K562 (cell line): ENCODE measurements at regions not wholly inside any gene's neighbourhood (a gene's known extent, or its start where the extent isn't known, plus 50 kb on each side); places are given as distances from the start of the nearest gene placed in this dataset.

ENCODE experiments used
- CTCF ChIP-seq, 3 experiments: IDR thresholded peaks in 2 of 3; conservative IDR thresholded peaks in 1 of 3; 2 replicates each; pipeline ENCODE4 v1.5.1; 2011 to 2012; ENCODE audit warnings: low read length in 3 of 3, mild to moderate bottlenecking in 3 of 3, control low read depth in 2 of 3, improper control_type of control experiment in 1 of 3, inconsistent platforms in 1 of 3, low read depth in 1 of 3, mixed read lengths in 1 of 3, moderate library complexity in 1 of 3; ENCODE audit not compliant: insufficient read depth in 2 of 3
- E2F8 ChIP-seq: fragments of 450-650 bp; IDR thresholded peaks from 2 replicates; pipeline ENCODE4 v1.7.1; 2018; ENCODE audit warnings: mild to moderate bottlenecking, low read depth; ENCODE audit not compliant: partially characterized antibody
- GABPA ChIP-seq: fragments of 200-800 bp; sonication (Bioruptor generic); conservative IDR thresholded peaks from 2 replicates; pipeline ENCODE4 v1.6.1; 2016; ENCODE audit warnings: low read depth, missing genetic modification characterization, missing compliant biosample characterization
- KLF1 ChIP-seq: fragments of 450-650 bp; IDR thresholded peaks from 2 replicates; pipeline ENCODE4 v1.6.1; 2016; ENCODE audit warnings: missing genetic modification characterization, missing compliant biosample characterization
- LARP7 ChIP-seq: fragments of 450-650 bp; IDR thresholded peaks from 2 replicates; pipeline ENCODE4 v1.6.1; 2016
- SMAD4 ChIP-seq: fragments of 250-450 bp; sonication (Bioruptor Pico); conservative IDR thresholded peaks from 2 replicates; pipeline ENCODE4 v1.8.0; 2021; ENCODE audit warnings: inconsistent platforms, mild to moderate bottlenecking, moderate library complexity
- SMARCA4 ChIP-seq: fragments of 450-650 bp; IDR thresholded peaks from 2 replicates; pipeline ENCODE4 v1.6.1; 2016
- SMARCB1 ChIP-seq: IDR thresholded peaks from 2 replicates; pipeline ENCODE4 v1.6.1; 2011; ENCODE audit warnings: improper control_type of control experiment, low read depth; ENCODE audit not compliant: insufficient read length
- ZNF184 ChIP-seq: sonication (generic); formaldehyde crosslinking; IDR thresholded peaks from 2 replicates; pipeline ENCODE4 v1.5.0; 2020; ENCODE audit warnings: missing genetic modification reagents
- ZNF431 ChIP-seq: sonication (generic); formaldehyde crosslinking; IDR thresholded peaks from 2 replicates; pipeline ENCODE4 v1.8.0; 2022; ENCODE audit warnings: mild to moderate bottlenecking, missing genetic modification reagents
- TF ChIP-seq, protein P1 (sequence below), 2 experiments: fragments of 450-650 bp in 1 of 2; sonication (generic) in 1 of 2; formaldehyde crosslinking in 1 of 2; IDR thresholded peaks; 2 replicates each; pipeline versions ENCODE4 v1.7.1 to v1.9.0; 2016 to 2022; ENCODE audit warnings: inconsistent platforms in 1 of 2, mild to moderate bottlenecking in 1 of 2, missing genetic modification reagents in 1 of 2

- TF ChIP-seq SMAD4 (CRISPR knock-in tag) (no peak), KLF1 (tag) (no peak), ZNF431 (CRISPR knock-in tag) (no peak), GABPA (tag) (no peak), ZNF184 (CRISPR knock-in tag) (no peak), LARP7 (no peak), E2F8 (no peak), CTCF (IDR thresholded peaks at IDR 0.05 in 2 of 3, conservative IDR thresholded peaks at IDR 0.05 in 1 of 3; ENCODE audit: insufficient read depth in 2 of 3, low read depth in 1 of 3, low read length in 3 of 3) (no peak), SMARCA4 (no peak), SMARCB1 (no peak)
- TF ChIP-seq, protein P1, sequence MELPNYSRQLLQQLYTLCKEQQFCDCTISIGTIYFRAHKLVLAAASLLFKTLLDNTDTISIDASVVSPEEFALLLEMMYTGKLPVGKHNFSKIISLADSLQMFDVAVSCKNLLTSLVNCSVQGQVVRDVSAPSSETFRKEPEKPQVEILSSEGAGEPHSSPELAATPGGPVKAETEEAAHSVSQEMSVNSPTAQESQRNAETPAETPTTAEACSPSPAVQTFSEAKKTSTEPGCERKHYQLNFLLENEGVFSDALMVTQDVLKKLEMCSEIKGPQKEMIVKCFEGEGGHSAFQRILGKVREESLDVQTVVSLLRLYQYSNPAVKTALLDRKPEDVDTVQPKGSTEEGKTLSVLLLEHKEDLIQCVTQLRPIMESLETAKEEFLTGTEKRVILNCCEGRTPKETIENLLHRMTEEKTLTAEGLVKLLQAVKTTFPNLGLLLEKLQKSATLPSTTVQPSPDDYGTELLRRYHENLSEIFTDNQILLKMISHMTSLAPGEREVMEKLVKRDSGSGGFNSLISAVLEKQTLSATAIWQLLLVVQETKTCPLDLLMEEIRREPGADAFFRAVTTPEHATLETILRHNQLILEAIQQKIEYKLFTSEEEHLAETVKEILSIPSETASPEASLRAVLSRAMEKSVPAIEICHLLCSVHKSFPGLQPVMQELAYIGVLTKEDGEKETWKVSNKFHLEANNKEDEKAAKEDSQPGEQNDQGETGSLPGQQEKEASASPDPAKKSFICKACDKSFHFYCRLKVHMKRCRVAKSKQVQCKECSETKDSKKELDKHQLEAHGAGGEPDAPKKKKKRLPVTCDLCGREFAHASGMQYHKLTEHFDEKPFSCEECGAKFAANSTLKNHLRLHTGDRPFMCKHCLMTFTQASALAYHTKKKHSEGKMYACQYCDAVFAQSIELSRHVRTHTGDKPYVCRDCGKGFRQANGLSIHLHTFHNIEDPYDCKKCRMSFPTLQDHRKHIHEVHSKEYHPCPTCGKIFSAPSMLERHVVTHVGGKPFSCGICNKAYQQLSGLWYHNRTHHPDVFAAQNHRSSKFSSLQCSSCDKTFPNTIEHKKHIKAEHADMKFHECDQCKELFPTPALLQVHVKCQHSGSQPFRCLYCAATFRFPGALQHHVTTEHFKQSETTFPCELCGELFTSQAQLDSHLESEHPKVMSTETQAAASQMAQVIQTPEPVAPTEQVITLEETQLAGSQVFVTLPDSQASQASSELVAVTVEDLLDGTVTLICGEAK (IDR thresholded peaks at IDR 0.05), result no peak
- TF ChIP-seq, protein P1 (CRISPR knock-in tag; IDR thresholded peaks at IDR 0.05), result no peak
Measured at GRCh38 chr3:101102678-101103296, 109.6 kb upstream of the ABI3BP start.
